ENCODE measurements at regions not wholly inside any gene's neighbourhood (a gene's known extent, or its start where the extent isn't known, plus 50 kb on each side); places are given as distances from the start of the nearest gene placed in this dataset.

DNA sequence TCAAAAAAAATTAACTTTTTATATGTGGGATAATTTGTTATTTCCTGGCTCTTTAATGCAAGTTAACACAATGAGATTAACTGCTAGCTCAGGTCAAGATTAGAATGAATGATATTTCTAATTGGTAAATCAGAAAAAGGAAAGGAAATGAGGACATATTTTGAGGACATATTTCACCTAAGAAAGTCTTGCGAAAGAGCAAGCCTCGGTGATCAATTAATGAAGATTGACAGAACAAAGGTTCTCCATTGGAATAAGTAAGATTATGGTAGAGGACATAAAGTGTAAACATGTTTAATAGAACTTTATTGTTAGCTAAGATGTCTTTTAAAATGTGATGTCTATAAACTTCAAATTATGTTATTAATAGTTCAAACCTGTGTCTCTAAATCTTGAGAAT is 1617.8 kb downstream of the KCNT2 start:
- H3K9me3 Mint-ChIP-seq (ENCODE audit: unreplicated experiment), result no peaks in the 10 kb centered on the region
- H3K4me3 Mint-ChIP-seq (ENCODE audit: unreplicated experiment), result no peak overlapping the region
- no peak for DNase-seq
- H3K27ac Mint-ChIP-seq (ENCODE audit: unreplicated experiment), result no peak overlapping the region
- H3K36me3 Mint-ChIP-seq (ENCODE audit: unreplicated experiment), result no peaks in the 10 kb centered on the region
- no peaks in the 10 kb centered on the region for H3K4me1 Mint-ChIP-seq (ENCODE audit: low read depth, unreplicated experiment)
- TF ChIP-seq, protein P1, sequence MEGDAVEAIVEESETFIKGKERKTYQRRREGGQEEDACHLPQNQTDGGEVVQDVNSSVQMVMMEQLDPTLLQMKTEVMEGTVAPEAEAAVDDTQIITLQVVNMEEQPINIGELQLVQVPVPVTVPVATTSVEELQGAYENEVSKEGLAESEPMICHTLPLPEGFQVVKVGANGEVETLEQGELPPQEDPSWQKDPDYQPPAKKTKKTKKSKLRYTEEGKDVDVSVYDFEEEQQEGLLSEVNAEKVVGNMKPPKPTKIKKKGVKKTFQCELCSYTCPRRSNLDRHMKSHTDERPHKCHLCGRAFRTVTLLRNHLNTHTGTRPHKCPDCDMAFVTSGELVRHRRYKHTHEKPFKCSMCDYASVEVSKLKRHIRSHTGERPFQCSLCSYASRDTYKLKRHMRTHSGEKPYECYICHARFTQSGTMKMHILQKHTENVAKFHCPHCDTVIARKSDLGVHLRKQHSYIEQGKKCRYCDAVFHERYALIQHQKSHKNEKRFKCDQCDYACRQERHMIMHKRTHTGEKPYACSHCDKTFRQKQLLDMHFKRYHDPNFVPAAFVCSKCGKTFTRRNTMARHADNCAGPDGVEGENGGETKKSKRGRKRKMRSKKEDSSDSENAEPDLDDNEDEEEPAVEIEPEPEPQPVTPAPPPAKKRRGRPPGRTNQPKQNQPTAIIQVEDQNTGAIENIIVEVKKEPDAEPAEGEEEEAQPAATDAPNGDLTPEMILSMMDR (IDR thresholded peaks at IDR 0.05; ENCODE audit: partially characterized antibody, unreplicated experiment), result no peak
- H3K27me3 Mint-ChIP-seq (ENCODE audit: unreplicated experiment), result no peaks in the 10 kb centered on the region

DNA sequence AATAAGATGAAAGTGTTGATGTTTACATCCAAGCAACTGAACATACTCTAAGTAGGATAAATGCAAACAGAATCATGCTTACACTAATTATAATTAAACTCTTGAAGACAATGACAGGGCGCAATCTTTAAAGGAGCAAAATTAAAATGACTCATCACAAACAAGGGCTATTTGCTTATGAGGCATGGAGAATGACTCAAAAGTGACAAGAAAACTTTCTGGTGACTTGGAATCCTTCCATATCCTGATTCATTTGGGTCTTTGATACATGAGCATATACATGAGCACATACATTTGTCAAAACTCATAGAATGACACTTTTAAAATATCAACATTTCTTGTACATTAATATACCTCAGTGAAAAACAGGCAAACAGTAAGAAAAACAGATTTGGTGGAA is 1632.3 kb downstream of the KCNT2 start:
- H3K36me3 Mint-ChIP-seq (ENCODE audit: unreplicated experiment), result no peaks in the 10 kb centered on the region

DNA sequence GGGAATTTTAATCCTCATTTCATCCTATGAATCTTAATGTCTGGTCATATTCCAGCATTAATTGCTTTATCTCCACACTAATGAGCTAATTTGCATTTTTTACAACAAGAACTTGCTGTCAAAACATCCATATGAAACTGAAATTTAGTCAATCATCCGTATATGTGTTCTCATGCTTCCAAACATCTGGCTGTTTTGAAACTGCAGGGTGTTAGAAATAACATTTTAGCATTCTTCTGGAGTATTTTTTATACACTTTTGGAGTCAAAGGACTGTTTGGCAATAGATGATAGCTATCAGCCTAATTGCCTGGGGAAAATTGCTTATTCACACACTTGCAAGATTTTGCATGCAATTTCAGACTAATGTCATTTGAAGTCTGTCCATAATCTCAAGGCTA is 1639.3 kb downstream of the KCNT2 start:
- no peak overlapping the region for H3K27ac Mint-ChIP-seq (ENCODE audit: unreplicated experiment)
- H3K9me3 Mint-ChIP-seq (ENCODE audit: unreplicated experiment), result no peaks in the 10 kb centered on the region
- DNase-seq, result no peak
- no peak overlapping the region for H3K4me3 Mint-ChIP-seq (ENCODE audit: unreplicated experiment)
- H3K27me3 Mint-ChIP-seq (ENCODE audit: unreplicated experiment), result no peaks in the 10 kb centered on the region
- H3K4me1 Mint-ChIP-seq (ENCODE audit: low read depth, unreplicated experiment), result no peaks in the 10 kb centered on the region
- TF ChIP-seq, protein P1 (IDR thresholded peaks at IDR 0.05; ENCODE audit: partially characterized antibody, unreplicated experiment), result no peak
- H3K36me3 Mint-ChIP-seq (ENCODE audit: unreplicated experiment), result no peaks in the 10 kb centered on the region

More for the DNA sequence above, 1632.3 kb downstream of the KCNT2 start:
- Mint-ChIP-seq H3K27ac (ENCODE audit: unreplicated experiment) (no peak overlapping the region), H3K9me3 (ENCODE audit: unreplicated experiment) (no peaks in the 10 kb centered on the region), H3K27me3 (ENCODE audit: unreplicated experiment) (no peaks in the 10 kb centered on the region), H3K4me1 (ENCODE audit: low read depth, unreplicated experiment) (no peaks in the 10 kb centered on the region), H3K4me3 (ENCODE audit: unreplicated experiment) (no peak overlapping the region)
- TF ChIP-seq, protein P1 (IDR thresholded peaks at IDR 0.05; ENCODE audit: partially characterized antibody, unreplicated experiment), result no peak
- DNase-seq, result no peak

DNA sequence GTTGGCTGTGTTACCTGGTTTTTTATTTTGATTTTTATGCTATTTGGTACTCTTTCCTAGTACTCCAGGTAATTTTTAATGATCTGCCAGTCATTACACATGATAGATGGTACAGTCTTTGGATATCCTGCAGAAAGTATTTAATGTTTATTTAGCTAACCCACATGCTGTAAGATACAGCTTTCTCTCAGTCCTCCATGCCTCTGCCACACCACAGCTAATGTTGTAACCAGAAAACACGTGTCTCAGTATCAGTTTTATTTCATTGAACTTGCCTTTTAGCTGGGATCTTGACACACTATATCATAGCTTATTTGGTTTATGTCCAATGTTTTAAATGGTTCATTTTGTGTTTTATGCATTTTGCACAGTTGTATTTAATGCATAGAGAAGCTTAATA is 1648.4 kb downstream of the KCNT2 start:
- peaks cover 2% of the 10 kb centered on the region for H3K27me3 Mint-ChIP-seq (ENCODE audit: unreplicated experiment)
- H3K4me3 Mint-ChIP-seq (ENCODE audit: unreplicated experiment), result no peak overlapping the region
- no peaks in the 10 kb centered on the region for H3K4me1 Mint-ChIP-seq (ENCODE audit: low read depth, unreplicated experiment)
- no peaks in the 10 kb centered on the region for H3K36me3 Mint-ChIP-seq (ENCODE audit: unreplicated experiment)
- no peak for DNase-seq
- H3K27ac Mint-ChIP-seq (ENCODE audit: unreplicated experiment), result no peak overlapping the region
- TF ChIP-seq, protein P1 (IDR thresholded peaks at IDR 0.05; ENCODE audit: partially characterized antibody, unreplicated experiment), result no peak
- no peaks in the 10 kb centered on the region for H3K9me3 Mint-ChIP-seq (ENCODE audit: unreplicated experiment)

DNA sequence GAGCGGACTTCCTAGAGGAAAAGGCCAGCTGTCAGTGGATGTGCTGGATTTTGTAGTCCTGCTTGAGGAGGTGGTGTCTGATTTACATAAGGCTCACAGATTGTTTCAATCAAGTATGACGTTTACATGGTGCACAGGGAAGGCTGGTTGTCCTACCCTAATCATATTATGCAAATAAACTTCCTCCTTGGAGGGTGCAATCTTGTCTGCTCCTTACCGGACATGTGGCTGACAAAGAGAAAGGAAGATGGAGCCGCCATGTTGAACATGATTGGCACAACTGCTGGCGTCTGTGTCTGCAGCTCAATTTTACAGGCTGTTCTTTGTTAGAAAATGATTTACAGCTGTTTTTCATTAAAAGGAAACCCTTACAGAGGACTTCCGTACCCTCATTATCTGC is 1656.1 kb downstream of the KCNT2 start:
- Mint-ChIP-seq H3K27me3 (ENCODE audit: unreplicated experiment) (peaks cover 2% of the 10 kb centered on the region), H3K36me3 (ENCODE audit: unreplicated experiment) (no peaks in the 10 kb centered on the region), H3K4me3 (ENCODE audit: unreplicated experiment) (no peak overlapping the region), H3K4me1 (ENCODE audit: low read depth, unreplicated experiment) (no peaks in the 10 kb centered on the region), H3K27ac (ENCODE audit: unreplicated experiment) (no peak overlapping the region), H3K9me3 (ENCODE audit: unreplicated experiment) (no peaks in the 10 kb centered on the region)
- DNase-seq, result no peak
- TF ChIP-seq, protein P1 (IDR thresholded peaks at IDR 0.05; ENCODE audit: partially characterized antibody, unreplicated experiment), result no peak
